Trophoblast cell (in vitro differentiated cells and primary cell): ENCODE measurements at regions not wholly inside any gene's neighbourhood (a gene's known extent, or its start where the extent isn't known, plus 50 kb on each side); places are given as distances from the start of the nearest gene placed in this dataset.
A peak's percentile ranks its signal among the peaks of the same experiment; 100 is the strongest.

Experiments used
- DNase-seq, 2 donors: peaks; one replicate each; pipeline ENCODE4 v3.0.0-alpha.2; 2016
- H2AFZ ChIP-seq: 2 replicates; pipeline ENCODE4 v1.6.1; 2013; ENCODE audit warnings: low read length, moderate library complexity, mild to moderate bottlenecking; ENCODE audit not compliant: insufficient read depth, poor library complexity
- H2AK5ac ChIP-seq: 2 replicates; pipeline ENCODE4 v1.6.1; 2013; ENCODE audit warnings: mild to moderate bottlenecking, low read length
- H2BK120ac ChIP-seq: 2 replicates; pipeline ENCODE4 v1.6.1; 2013; ENCODE audit warnings: low read length, mild to moderate bottlenecking, moderate library complexity; ENCODE audit not compliant: insufficient read depth, poor library complexity
- H2BK12ac ChIP-seq: 2 replicates; pipeline ENCODE4 v1.6.1; 2013; ENCODE audit warnings: mild to moderate bottlenecking, low read length, moderate library complexity
- H2BK5ac ChIP-seq: 2 replicates; pipeline ENCODE4 v1.6.1; 2013; ENCODE audit warnings: low read length, low read depth, moderate library complexity, mild to moderate bottlenecking; ENCODE audit not compliant: poor library complexity
- H3K14ac ChIP-seq: 2 replicates; pipeline ENCODE4 v1.6.1; 2013; ENCODE audit warnings: mild to moderate bottlenecking, low read length
- H3K18ac ChIP-seq: 2 replicates; pipeline ENCODE4 v1.6.1; 2013; ENCODE audit warnings: mild to moderate bottlenecking, low read length
- H3K23ac ChIP-seq: 2 replicates; pipeline ENCODE4 v1.6.1; 2013; ENCODE audit warnings: low read length
- H3K27ac ChIP-seq: 2 replicates; pipeline ENCODE4 v1.5.1; 2013; ENCODE audit warnings: low read depth, mild to moderate bottlenecking, inconsistent platforms, low read length, moderate library complexity
- H3K27me3 ChIP-seq: 2 replicates; pipeline ENCODE4 v1.6.1; 2013; ENCODE audit warnings: inconsistent platforms, mild to moderate bottlenecking, low read length, moderate library complexity; ENCODE audit not compliant: insufficient read depth
- H3K36me3 ChIP-seq, 2 experiments: 1 replicate in 1 of 2; 2 replicates in 1 of 2; pipeline ENCODE4 v1.6.1; 2013; ENCODE audit warnings: low read length in 2 of 2, mild to moderate bottlenecking in 2 of 2, moderate library complexity in 1 of 2; ENCODE audit not compliant: insufficient read depth in 2 of 2, control insufficient read depth in 1 of 2
- H3K4ac ChIP-seq: 2 replicates; pipeline ENCODE4 v1.6.1; 2013; ENCODE audit warnings: low read depth, mild to moderate bottlenecking, low read length, moderate library complexity
- H3K4me1 ChIP-seq, 2 experiments: 1 replicate in 1 of 2; 2 replicates in 1 of 2; pipeline ENCODE4 v1.6.1; 2013; ENCODE audit warnings: low read length in 2 of 2, mild to moderate bottlenecking in 2 of 2, moderate library complexity in 1 of 2; ENCODE audit not compliant: insufficient read depth in 2 of 2, control insufficient read depth in 1 of 2
- H3K4me2 ChIP-seq: 2 replicates; pipeline ENCODE4 v1.6.1; 2013; ENCODE audit warnings: inconsistent platforms, mild to moderate bottlenecking, low read length, moderate library complexity
- H3K4me3 ChIP-seq: 2 replicates; pipeline ENCODE4 v1.5.1; 2013; ENCODE audit warnings: mild to moderate bottlenecking, low read depth, low read length, inconsistent platforms
- H3K79me1 ChIP-seq: one replicate; pipeline ENCODE4 v1.6.1; 2013; ENCODE audit warnings: low read length
- H3K79me2 ChIP-seq: 2 replicates; pipeline ENCODE4 v1.6.1; 2013; ENCODE audit warnings: low read length, mild to moderate bottlenecking; ENCODE audit not compliant: control insufficient read depth, insufficient read depth, poor library complexity
- H3K9ac ChIP-seq: 2 replicates; pipeline ENCODE4 v1.6.1; 2013; ENCODE audit warnings: mild to moderate bottlenecking, low read length
- H3K9me3 ChIP-seq: 2 replicates; pipeline ENCODE4 v1.6.1; 2013; ENCODE audit warnings: low read depth, mild to moderate bottlenecking, control low read depth, inconsistent platforms, low read length; ENCODE audit not compliant: insufficient read depth
- H4K12ac ChIP-seq: 2 replicates; pipeline ENCODE4 v1.6.1; 2013; ENCODE audit warnings: low read depth, mild to moderate bottlenecking, low read length, moderate library complexity
- H4K8ac ChIP-seq: 2 replicates; pipeline ENCODE4 v1.6.1; 2013; ENCODE audit warnings: low read depth, mild to moderate bottlenecking, low read length, moderate library complexity
- H4K91ac ChIP-seq: one replicate; pipeline ENCODE4 v1.6.1; 2013; ENCODE audit warnings: low read depth, mild to moderate bottlenecking, low read length, moderate library complexity
- WGBS: extraction: QIAGEN DNeasy Blood & Tissue Kit; methylation state at CpG from one replicate; pipeline ENCODE4 v1.1.7; 2013; ENCODE audit warnings: missing lambda C conversion rate; ENCODE audit not compliant: insufficient read length, insufficient coverage; ENCODE audit errors: extremely low coverage; 5-methylcytosine and 5-hydroxymethylcytosine counted together

DNA sequence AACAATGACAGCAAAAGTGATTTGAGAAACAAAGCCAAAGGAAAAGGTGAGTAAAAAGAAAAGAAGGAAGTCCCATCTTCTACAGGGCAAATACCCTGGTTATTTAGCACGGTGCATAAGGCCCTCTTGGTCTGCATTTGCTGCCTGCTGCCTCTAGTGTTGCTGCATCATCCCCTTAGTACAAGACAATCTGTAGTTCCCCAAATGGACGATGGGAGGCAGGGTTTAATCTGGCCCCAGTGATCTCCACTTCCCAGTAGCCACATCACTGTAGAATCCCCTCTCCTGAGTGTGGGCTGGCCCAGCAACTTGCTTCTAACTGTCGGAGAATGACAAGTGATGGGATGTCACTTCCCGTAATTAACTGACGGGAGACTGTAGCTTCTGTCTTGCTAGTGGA, 85.1 kb downstream of the CTAGE1 start:
- no peaks in the 10 kb centered on the region for H3K36me3 ChIP-seq
- H3K9me3 ChIP-seq, result no peaks in the 10 kb centered on the region
- H4K12ac ChIP-seq, result no peak overlapping the region
- no peak overlapping the region for H3K27ac ChIP-seq
- no peak overlapping the region for H2BK120ac ChIP-seq
- H2AFZ ChIP-seq, result no peak overlapping the region
- H3K4ac ChIP-seq, result no peak overlapping the region
- no peak overlapping the region for H3K23ac ChIP-seq
- no peaks in the 10 kb centered on the region for H3K4me1 ChIP-seq
- no peak overlapping the region for H3K4me2 ChIP-seq
- H3K79me1 ChIP-seq, result no peaks in the 10 kb centered on the region
- no peak overlapping the region for H4K8ac ChIP-seq
- no peak overlapping the region for H3K9ac ChIP-seq
- H3K27me3 ChIP-seq, result no peaks in the 10 kb centered on the region
- no peak overlapping the region for H4K91ac ChIP-seq
- DNase-seq, result no peak
- H3K79me2 ChIP-seq, result no peaks in the 10 kb centered on the region
- H2BK5ac ChIP-seq, result no peak overlapping the region
- H3K14ac ChIP-seq, result no peak overlapping the region
- H2BK12ac ChIP-seq, result no peak overlapping the region
- H2AK5ac ChIP-seq, result no peak overlapping the region
- H3K18ac ChIP-seq, result no peak overlapping the region
- H3K4me3 ChIP-seq, result no peak overlapping the region
- WGBS, result no CpG with 5 or more reads among the region's 5 CpGs

DNA sequence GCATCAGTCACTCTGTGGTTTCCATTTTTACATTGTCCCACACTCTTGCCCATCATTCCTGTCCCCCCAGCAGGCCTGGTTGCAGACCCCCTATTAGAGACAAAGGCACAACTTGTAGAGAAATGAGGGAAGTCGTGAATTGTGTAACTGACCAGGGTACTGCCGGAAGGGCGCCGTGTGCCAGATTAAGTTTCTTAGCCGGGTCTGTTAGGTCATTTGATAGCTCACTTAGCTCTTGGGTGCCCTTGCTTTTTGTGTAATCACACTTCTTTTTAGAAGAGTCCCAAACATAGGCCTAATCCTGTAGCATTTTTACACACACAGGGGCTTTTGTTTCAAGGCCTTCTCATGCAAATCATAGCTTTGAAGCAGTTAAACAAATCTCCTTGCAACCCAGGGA, 87.2 kb downstream of the CTAGE1 start:
- no peaks in the 10 kb centered on the region for H3K79me1 ChIP-seq
- H4K12ac ChIP-seq, result no peak overlapping the region
- H3K9me3 ChIP-seq, result no peaks in the 10 kb centered on the region
- H2BK12ac ChIP-seq, result no peak overlapping the region
- no peak overlapping the region for H3K4ac ChIP-seq
- no peak overlapping the region for H2BK5ac ChIP-seq
- H3K4me1 ChIP-seq, result no peaks in the 10 kb centered on the region
- H3K4me3 ChIP-seq, result no peak overlapping the region
- no peak overlapping the region for H3K27ac ChIP-seq
- no peak overlapping the region for H3K18ac ChIP-seq
- no peak overlapping the region for H3K14ac ChIP-seq
- no peak overlapping the region for H3K4me2 ChIP-seq
- no peak overlapping the region for H4K91ac ChIP-seq
- H2AFZ ChIP-seq, result no peak overlapping the region
- H3K9ac ChIP-seq, result no peak overlapping the region
- H3K36me3 ChIP-seq, result no peaks in the 10 kb centered on the region
- no peak overlapping the region for H2BK120ac ChIP-seq
- H3K23ac ChIP-seq, result no peak overlapping the region
- H3K27me3 ChIP-seq, result no peaks in the 10 kb centered on the region
- no peaks in the 10 kb centered on the region for H3K79me2 ChIP-seq
- no peak overlapping the region for H2AK5ac ChIP-seq
- H4K8ac ChIP-seq, result no peak overlapping the region
- DNase-seq, result no peak
- no CpG with 5 or more reads among the region's 5 CpGs for WGBS

DNA sequence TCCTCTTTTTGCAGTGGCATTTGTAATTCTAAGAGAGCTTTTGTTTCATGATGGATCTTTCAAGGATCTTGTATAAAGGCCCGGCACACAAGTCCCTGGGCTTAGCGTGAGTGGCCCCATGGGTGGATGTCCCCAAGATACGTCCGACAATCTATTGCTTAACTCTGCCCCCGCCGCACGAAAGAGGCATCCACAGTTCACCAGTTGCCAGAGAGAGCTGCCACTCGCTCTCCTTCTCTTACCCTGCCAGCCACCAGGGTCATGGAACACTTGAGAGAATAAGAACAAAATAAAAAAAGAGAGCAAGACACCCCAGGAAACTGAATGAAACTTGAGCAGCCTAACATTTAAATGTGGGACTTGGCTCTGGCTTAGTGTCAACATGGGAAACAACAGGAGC, 92.3 kb downstream of the CTAGE1 start:
- H3K36me3 ChIP-seq, result no peaks in the 10 kb centered on the region
- H3K18ac ChIP-seq, result no peak overlapping the region
- H2AFZ ChIP-seq, result no peak overlapping the region
- H2BK5ac ChIP-seq, result no peak overlapping the region
- H4K8ac ChIP-seq, result no peak overlapping the region
- H3K4me1 ChIP-seq, result peaks cover 3% of the 10 kb centered on the region in 2 experiments
- no peaks in the 10 kb centered on the region for H3K27me3 ChIP-seq
- no peak overlapping the region for H4K91ac ChIP-seq
- no peak overlapping the region for H4K12ac ChIP-seq
- no peak overlapping the region for H3K23ac ChIP-seq
- H3K9me3 ChIP-seq, result peaks cover 2% of the 10 kb centered on the region
- H2BK120ac ChIP-seq, result no peak overlapping the region
- no peak overlapping the region for H3K4me3 ChIP-seq
- H3K9ac ChIP-seq, result no peak overlapping the region
- no peaks in the 10 kb centered on the region for H3K79me1 ChIP-seq
- no peak overlapping the region for H3K4ac ChIP-seq
- no peak overlapping the region for H3K4me2 ChIP-seq
- no CpG with 5 or more reads among the region's 8 CpGs for WGBS
- no peak overlapping the region for H2BK12ac ChIP-seq
- H3K27ac ChIP-seq, result no peak overlapping the region
- DNase-seq, result no peak
- no peak overlapping the region for H3K14ac ChIP-seq
- H2AK5ac ChIP-seq, result no peak overlapping the region
- H3K79me2 ChIP-seq, result no peaks in the 10 kb centered on the region

DNA sequence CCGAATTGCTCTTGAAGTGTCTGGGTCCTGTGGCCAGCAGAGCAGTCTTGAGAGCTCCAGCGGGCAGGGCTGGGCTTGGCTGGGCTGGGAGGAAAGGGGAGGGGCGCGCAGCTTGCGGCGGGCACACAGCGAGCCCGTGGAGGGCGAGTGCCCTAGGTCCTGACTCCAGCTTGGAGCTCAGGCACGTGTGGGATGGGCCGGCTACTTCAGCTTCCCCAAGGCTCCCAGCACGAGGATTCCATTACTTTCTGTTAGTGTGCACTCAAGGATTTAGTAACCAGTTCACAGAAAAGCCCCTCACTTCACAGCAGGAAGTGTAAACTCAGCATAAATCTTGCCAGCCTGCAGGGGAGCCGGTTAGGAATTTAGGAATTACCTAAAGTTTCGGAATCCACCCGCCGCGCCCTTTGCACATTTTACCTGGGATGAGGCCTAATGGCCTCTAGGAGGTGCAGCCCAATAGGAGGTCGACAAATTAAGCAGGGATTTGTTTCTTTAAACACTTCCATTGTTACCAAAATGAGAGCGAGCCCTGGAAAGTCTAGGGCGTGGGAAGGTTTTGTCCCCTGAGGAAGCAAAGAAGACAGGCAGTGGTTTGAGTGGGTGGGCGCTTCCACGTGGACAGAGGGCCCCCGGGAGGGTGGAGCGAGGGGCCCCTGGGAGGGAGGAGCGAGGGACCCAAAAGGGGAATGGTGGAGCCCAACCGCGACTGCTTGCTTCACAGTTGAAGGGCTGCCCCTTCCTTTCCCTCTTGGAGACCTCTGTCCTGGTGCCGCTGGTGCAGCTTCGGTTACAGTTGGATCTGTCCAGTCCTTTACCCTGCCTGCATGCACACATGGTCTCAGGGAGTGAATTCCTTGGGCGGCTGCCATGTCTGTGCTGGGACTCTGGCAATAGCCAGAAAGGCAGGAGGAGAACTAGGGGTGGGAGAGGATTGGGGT, 93.3 kb downstream of the CTAGE1 start:
- H3K18ac ChIP-seq, result no peak overlapping the region
- H3K4me2 ChIP-seq, result peak overlapping the region; percentile 48
- H4K91ac ChIP-seq, result no peak overlapping the region

More for the DNA sequence above, 93.3 kb downstream of the CTAGE1 start:
- no peak for DNase-seq
- Histone ChIP-seq H2BK5ac (no peak overlapping the region), H3K9me3 (peaks cover 2% of the 10 kb centered on the region), H3K36me3 (no peaks in the 10 kb centered on the region), H3K4ac (no peak overlapping the region), H3K79me2 (no peaks in the 10 kb centered on the region), H2AFZ (peak overlapping the region; percentile 45), H4K12ac (no peak overlapping the region), H3K79me1 (no peaks in the 10 kb centered on the region), H4K8ac (no peak overlapping the region), H3K14ac (no peak overlapping the region), H3K23ac (no peak overlapping the region), H3K4me1 (peaks cover 3% of the 10 kb centered on the region in 2 experiments), H3K4me3 (no peak overlapping the region), H3K27ac (no peak overlapping the region), H2BK120ac (no peak overlapping the region), H2BK12ac (no peak overlapping the region), H2AK5ac (no peak overlapping the region), H3K9ac (no peak overlapping the region), H3K27me3 (no peaks in the 10 kb centered on the region)
- WGBS, result no CpG with 5 or more reads among the region's 30 CpGs
